ENCODE measurements at regions not wholly inside any gene's neighbourhood (a gene's known extent, or its start where the extent isn't known, plus 50 kb on each side); places are given as distances from the start of the nearest gene placed in this dataset.

DNA sequence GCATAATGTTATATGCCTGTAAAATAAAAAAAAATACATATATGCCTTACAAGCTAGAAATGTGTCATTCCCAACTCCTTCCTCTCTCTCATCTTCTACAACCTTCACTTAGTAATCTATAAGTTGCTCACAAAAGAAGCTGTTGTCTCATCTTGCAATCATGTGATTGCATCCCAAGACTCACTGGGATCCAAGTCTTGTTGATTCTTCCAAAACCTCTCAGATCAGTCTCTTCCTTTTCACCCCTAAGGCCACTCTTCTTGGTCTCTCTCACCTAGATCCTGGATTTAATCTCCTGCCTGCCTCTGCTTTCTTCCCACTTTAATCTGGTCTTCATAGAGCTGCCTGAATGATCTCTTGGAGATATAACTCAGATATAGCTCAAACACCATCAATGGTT is 261.1 kb upstream of the NR4A3 start:
- Histone ChIP-seq H3K27ac (ENCODE audit: low read depth, low read length) (no peak overlapping the region), H3K4me1 (ENCODE audit: insufficient read depth, low read length) (no peaks in the 10 kb centered on the region), H3K36me3 (ENCODE audit: insufficient read depth, low read length) (no peaks in the 10 kb centered on the region), H3K9me3 (ENCODE audit: low read length) (no peaks in the 10 kb centered on the region), H3K4me3 (ENCODE audit: low read depth in 1 of 2, low read length in 2 of 2) (no peak overlapping the region), H3K27me3 (ENCODE audit: control insufficient read depth in 1 of 2, insufficient read depth in 2 of 2, low read length in 2 of 2) (no peaks in the 10 kb centered on the region), H3K9ac (ENCODE audit: low read length) (no peak overlapping the region)

DNA sequence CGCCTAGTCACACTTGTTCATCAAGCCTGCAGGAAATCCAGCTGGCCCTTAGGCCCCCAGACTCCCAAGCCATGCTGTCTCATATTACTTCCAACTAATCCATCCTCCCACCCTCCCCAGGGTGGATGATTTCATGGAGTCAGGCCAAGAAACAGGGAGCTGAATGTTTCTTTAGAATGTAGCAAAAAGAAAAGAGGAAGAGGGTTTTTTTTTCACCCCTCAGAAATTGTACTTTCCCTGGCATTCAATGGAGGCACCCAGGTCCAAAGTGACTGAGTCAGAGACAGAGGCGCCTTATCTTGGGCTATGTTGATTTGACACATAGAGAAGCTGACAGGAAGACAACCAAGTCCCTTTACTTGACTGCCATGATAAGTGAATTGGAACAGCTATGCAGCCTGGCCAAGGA is 260.2 kb upstream of the NR4A3 start:
- Histone ChIP-seq H3K4me3 (ENCODE audit: low read depth in 1 of 2, low read length in 2 of 2) (no peak overlapping the region), H3K36me3 (ENCODE audit: insufficient read depth, low read length) (no peaks in the 10 kb centered on the region)

DNA sequence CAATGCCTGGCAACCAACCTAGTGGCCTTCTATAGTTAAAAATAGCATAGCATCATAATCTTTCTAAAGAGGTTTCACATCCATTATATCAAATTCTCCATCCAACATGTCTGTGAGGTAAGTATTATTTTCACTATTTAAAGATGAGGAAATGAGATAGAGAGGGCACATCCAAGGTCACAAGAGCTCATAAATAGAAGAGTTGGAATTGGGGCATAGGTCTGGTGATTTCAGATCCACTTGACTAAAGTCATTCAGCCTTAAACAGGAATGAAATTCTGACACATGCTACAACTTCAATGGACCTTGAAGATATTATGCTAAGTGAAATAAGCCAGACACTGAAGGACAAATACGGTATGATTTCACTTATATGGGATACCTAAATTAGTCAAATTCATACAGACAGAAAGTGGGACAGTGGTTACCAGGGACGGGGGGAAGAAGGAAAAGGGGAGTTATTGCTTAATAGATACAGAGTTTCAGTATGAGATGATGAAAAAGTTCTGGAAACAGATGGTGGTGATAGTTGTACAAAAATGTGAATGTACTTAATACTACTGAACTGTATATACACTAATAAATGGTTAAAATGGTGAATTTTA is 259.6 kb upstream of the NR4A3 start:
- Histone ChIP-seq H3K27me3 (ENCODE audit: control insufficient read depth in 1 of 2, insufficient read depth in 2 of 2, low read length in 2 of 2) (no peaks in the 10 kb centered on the region), H3K9ac (ENCODE audit: low read length) (no peak overlapping the region), H3K36me3 (ENCODE audit: insufficient read depth, low read length) (no peaks in the 10 kb centered on the region), H3K4me3 (ENCODE audit: low read depth in 1 of 2, low read length in 2 of 2) (no peak overlapping the region), H3K27ac (ENCODE audit: low read depth, low read length) (no peak overlapping the region), H3K9me3 (ENCODE audit: low read length) (no peaks in the 10 kb centered on the region), H3K4me1 (ENCODE audit: insufficient read depth, low read length) (no peaks in the 10 kb centered on the region)

More for the DNA sequence above, 260.2 kb upstream of the NR4A3 start:
- Histone ChIP-seq H3K27me3 (ENCODE audit: control insufficient read depth in 1 of 2, insufficient read depth in 2 of 2, low read length in 2 of 2) (no peaks in the 10 kb centered on the region), H3K9me3 (ENCODE audit: low read length) (no peaks in the 10 kb centered on the region), H3K9ac (ENCODE audit: low read length) (no peak overlapping the region), H3K4me1 (ENCODE audit: insufficient read depth, low read length) (no peaks in the 10 kb centered on the region), H3K27ac (ENCODE audit: low read depth, low read length) (no peak overlapping the region)

DNA sequence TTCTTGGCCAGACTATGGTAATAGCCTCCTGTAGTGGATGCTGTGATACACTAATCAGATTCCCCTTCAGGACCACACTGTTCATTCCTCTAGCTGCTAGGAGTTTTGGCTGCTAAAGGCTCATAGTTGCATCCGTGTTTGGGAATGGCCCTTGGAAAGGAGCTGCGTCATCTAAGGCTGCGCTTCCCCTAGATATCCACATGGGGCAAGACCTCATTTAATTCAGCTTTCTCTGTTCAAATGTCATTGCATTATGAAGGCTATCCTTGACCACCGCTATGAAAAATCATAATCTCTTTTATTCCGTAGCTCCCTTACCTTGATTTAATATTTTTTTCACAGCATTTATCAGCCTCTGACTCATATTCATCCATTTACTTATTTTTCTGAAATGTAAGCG is 258.3 kb upstream of the NR4A3 start:
- Histone ChIP-seq H3K27ac (ENCODE audit: low read depth, low read length) (no peak overlapping the region), H3K4me1 (ENCODE audit: insufficient read depth, low read length) (no peaks in the 10 kb centered on the region), H3K27me3 (ENCODE audit: control insufficient read depth in 1 of 2, insufficient read depth in 2 of 2, low read length in 2 of 2) (no peaks in the 10 kb centered on the region), H3K4me3 (ENCODE audit: low read depth in 1 of 2, low read length in 2 of 2) (no peak overlapping the region), H3K9ac (ENCODE audit: low read length) (no peak overlapping the region), H3K9me3 (ENCODE audit: low read length) (no peaks in the 10 kb centered on the region), H3K36me3 (ENCODE audit: insufficient read depth, low read length) (no peaks in the 10 kb centered on the region)

DNA sequence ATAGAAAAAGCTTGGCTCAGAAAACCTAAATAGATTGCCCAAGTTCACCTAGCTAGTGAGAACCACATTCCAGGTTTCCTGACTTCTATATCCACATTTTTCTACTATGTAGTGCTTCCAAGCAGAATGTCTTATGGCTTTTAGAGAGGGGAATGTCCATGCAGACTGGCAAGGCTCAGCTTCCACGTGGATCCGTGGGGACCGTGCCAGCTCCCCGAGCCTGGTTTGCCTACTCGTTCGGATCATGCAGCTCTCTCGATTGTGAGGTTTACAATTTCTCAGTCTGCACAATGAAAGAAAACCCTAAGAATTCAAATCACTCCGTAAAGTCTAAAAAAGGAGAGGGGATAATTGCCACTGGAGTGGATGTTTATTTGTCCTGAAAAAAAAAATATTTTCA is 256.5 kb upstream of the NR4A3 start:
- Histone ChIP-seq H3K36me3 (ENCODE audit: insufficient read depth, low read length) (no peaks in the 10 kb centered on the region), H3K9me3 (ENCODE audit: low read length) (no peaks in the 10 kb centered on the region), H3K4me3 (ENCODE audit: low read depth in 1 of 2, low read length in 2 of 2) (no peak overlapping the region), H3K9ac (ENCODE audit: low read length) (no peak overlapping the region), H3K27me3 (ENCODE audit: control insufficient read depth in 1 of 2, insufficient read depth in 2 of 2, low read length in 2 of 2) (no peaks in the 10 kb centered on the region), H3K27ac (ENCODE audit: low read depth, low read length) (no peak overlapping the region), H3K4me1 (ENCODE audit: insufficient read depth, low read length) (no peaks in the 10 kb centered on the region)

DNA sequence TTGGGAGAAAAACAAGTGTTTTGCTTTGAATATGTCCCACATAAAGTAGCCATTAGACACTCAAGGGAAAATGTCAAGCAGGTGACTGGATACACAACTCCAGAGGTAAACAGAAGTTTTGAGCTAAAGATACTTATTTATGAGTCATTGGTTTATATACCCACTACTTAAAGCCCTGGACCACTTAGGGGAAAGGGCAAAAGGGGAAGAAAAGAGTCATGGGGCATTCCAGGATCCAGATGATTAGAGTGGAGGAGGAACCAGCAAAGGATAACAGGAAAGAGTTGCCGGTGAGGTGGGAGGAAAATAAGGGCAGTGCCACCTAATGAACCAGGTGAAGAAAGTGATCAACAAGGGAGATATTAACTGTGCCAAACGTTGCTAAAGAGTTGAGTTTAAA is 254.2 kb upstream of the NR4A3 start:
- Histone ChIP-seq H3K9ac (ENCODE audit: low read length) (no peak overlapping the region), H3K27me3 (ENCODE audit: control insufficient read depth in 1 of 2, insufficient read depth in 2 of 2, low read length in 2 of 2) (no peaks in the 10 kb centered on the region), H3K9me3 (ENCODE audit: low read length) (no peaks in the 10 kb centered on the region)

DNA sequence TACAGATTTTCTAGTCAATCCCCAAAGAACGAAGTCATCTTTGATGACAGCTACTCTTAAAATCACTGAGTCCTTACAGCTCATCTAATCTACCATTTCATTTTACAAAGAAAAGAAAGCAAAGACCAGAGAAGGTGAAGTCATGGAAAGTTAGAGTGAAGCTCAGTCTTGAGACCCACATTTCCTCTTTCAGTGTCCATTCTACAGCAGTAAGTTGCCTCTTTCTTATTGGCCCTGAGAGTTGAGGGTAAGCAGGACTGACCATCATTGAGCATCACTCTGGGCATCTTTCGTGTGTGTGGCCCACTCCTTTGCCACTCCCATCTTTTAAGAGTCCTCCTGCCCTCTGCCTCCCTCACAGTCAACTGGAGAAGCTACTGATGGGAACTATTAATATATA is 251.8 kb upstream of the NR4A3 start:
- H3K4me1 ChIP-seq (ENCODE audit: insufficient read depth, low read length) = peaks cover 11% of the 10 kb centered on the region
- H3K27me3 ChIP-seq (ENCODE audit: control insufficient read depth in 1 of 2, insufficient read depth in 2 of 2, low read length in 2 of 2) = no peaks in the 10 kb centered on the region
- no peak overlapping the region for H3K4me3 ChIP-seq (ENCODE audit: low read depth in 1 of 2, low read length in 2 of 2)
- H3K27ac ChIP-seq (ENCODE audit: low read depth, low read length) = no peak overlapping the region
- H3K36me3 ChIP-seq (ENCODE audit: insufficient read depth, low read length) = no peaks in the 10 kb centered on the region
- no peak overlapping the region for H3K9ac ChIP-seq (ENCODE audit: low read length)
- no peaks in the 10 kb centered on the region for H3K9me3 ChIP-seq (ENCODE audit: low read length)

More for the DNA sequence above, 254.2 kb upstream of the NR4A3 start:
- no peak overlapping the region for H3K27ac ChIP-seq (ENCODE audit: low read depth, low read length)
- no peak overlapping the region for H3K4me3 ChIP-seq (ENCODE audit: low read depth in 1 of 2, low read length in 2 of 2)
- H3K36me3 ChIP-seq (ENCODE audit: insufficient read depth, low read length) = no peaks in the 10 kb centered on the region
- H3K4me1 ChIP-seq (ENCODE audit: insufficient read depth, low read length) = peaks cover 5% of the 10 kb centered on the region

DNA sequence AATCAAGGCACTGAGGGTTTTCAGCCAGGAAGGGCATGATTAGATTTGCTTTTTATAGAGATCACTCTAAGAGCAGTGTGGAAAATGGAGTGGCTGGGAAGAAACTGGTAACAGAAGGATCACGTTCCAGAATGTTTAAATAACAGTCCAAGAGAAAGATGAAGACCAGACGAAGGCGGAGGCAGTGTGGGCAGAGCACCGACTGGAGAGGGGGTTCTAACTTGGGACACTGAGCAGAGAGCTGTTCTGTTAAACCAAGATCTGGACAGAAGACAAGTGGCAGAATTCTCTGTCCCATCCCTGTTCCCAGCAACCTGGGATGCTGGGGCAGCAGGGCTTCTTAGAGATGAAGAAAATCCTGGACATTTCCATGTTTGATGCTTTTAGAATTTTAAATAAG is 249.1 kb upstream of the NR4A3 start:
- H3K4me3 ChIP-seq (ENCODE audit: low read depth in 1 of 2, low read length in 2 of 2) = no peak overlapping the region
- H3K9ac ChIP-seq (ENCODE audit: low read length) = no peak overlapping the region
- H3K4me1 ChIP-seq (ENCODE audit: insufficient read depth, low read length) = peaks cover 11% of the 10 kb centered on the region
- H3K27ac ChIP-seq (ENCODE audit: low read depth, low read length) = no peak overlapping the region
- no peaks in the 10 kb centered on the region for H3K9me3 ChIP-seq (ENCODE audit: low read length)
- no peaks in the 10 kb centered on the region for H3K27me3 ChIP-seq (ENCODE audit: control insufficient read depth in 1 of 2, insufficient read depth in 2 of 2, low read length in 2 of 2)
- H3K36me3 ChIP-seq (ENCODE audit: insufficient read depth, low read length) = no peaks in the 10 kb centered on the region

DNA sequence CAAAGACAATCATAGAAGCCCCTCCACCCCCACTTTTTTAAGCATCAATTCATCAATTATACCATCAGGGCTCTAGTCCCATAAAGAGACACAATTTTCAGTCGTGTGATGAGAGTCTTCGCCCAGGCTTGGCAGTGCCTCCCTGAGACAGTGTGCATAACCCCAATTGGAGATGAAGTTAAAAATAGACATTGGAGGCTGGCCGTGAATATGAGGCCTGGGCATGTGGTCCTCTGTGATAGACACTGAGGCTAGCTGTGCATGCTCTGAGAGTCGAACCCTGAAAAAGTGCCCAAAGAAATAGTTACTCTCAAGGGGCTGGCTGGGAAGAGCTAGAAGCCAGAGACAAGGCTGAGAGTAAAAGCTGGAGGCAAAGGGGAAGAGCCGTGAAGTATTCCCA is 248.6 kb upstream of the NR4A3 start:
- Histone ChIP-seq H3K36me3 (ENCODE audit: insufficient read depth, low read length) (no peaks in the 10 kb centered on the region), H3K27me3 (ENCODE audit: control insufficient read depth in 1 of 2, insufficient read depth in 2 of 2, low read length in 2 of 2) (no peaks in the 10 kb centered on the region), H3K9ac (ENCODE audit: low read length) (no peak overlapping the region), H3K4me1 (ENCODE audit: insufficient read depth, low read length) (peaks cover 11% of the 10 kb centered on the region), H3K4me3 (ENCODE audit: low read depth in 1 of 2, low read length in 2 of 2) (no peak overlapping the region), H3K27ac (ENCODE audit: low read depth, low read length) (no peak overlapping the region), H3K9me3 (ENCODE audit: low read length) (no peaks in the 10 kb centered on the region)

DNA sequence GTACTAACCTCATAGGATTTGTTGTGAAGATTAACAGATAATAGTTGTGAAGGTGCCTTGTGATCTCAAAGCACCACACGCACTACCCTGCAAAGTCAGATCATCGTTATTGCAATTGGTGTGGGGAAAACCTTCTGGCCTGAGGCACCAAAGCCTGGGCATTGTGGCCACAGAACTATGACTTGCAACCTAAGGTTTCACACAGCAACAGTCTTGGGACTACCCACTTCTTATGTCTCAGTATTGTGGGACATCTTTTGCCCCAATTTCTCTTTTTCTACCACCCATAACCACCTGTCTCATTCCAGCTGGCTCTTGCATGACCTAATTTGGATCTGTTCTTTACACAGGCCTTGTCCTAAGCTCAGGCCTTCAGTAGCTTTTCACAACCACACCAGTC is 247.8 kb upstream of the NR4A3 start:
- Histone ChIP-seq H3K9ac (ENCODE audit: low read length) (no peak overlapping the region), H3K4me1 (ENCODE audit: insufficient read depth, low read length) (peaks cover 11% of the 10 kb centered on the region), H3K27ac (ENCODE audit: low read depth, low read length) (no peak overlapping the region), H3K4me3 (ENCODE audit: low read depth in 1 of 2, low read length in 2 of 2) (no peak overlapping the region), H3K27me3 (ENCODE audit: control insufficient read depth in 1 of 2, insufficient read depth in 2 of 2, low read length in 2 of 2) (no peaks in the 10 kb centered on the region), H3K9me3 (ENCODE audit: low read length) (no peaks in the 10 kb centered on the region), H3K36me3 (ENCODE audit: insufficient read depth, low read length) (no peaks in the 10 kb centered on the region)

DNA sequence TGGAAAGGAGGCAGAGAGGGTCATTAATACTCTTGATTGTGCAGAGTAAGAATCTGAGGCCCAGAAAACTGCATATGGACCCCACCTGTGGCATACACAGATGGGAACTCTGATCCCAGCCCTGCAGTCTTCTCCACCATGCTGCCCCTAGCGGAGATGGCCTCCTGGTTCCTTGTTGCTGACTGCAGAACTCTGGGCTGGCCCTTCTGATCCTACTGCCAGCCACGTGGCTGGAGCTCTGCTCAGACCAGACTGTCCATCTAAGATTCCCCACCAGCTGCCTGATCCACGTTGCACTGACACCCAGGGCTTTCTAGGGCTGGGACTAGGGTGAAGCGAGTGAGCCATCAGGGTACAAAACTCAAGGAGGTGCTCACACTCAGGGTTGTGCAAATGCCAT is 245.7 kb upstream of the NR4A3 start:
- Histone ChIP-seq H3K9me3 (ENCODE audit: low read length) (no peaks in the 10 kb centered on the region), H3K4me1 (ENCODE audit: insufficient read depth, low read length) (peaks cover 11% of the 10 kb centered on the region), H3K36me3 (ENCODE audit: insufficient read depth, low read length) (no peaks in the 10 kb centered on the region), H3K4me3 (ENCODE audit: low read depth in 1 of 2, low read length in 2 of 2) (no peak overlapping the region), H3K9ac (ENCODE audit: low read length) (no peak overlapping the region), H3K27ac (ENCODE audit: low read depth, low read length) (no peak overlapping the region), H3K27me3 (ENCODE audit: control insufficient read depth in 1 of 2, insufficient read depth in 2 of 2, low read length in 2 of 2) (no peaks in the 10 kb centered on the region)

DNA sequence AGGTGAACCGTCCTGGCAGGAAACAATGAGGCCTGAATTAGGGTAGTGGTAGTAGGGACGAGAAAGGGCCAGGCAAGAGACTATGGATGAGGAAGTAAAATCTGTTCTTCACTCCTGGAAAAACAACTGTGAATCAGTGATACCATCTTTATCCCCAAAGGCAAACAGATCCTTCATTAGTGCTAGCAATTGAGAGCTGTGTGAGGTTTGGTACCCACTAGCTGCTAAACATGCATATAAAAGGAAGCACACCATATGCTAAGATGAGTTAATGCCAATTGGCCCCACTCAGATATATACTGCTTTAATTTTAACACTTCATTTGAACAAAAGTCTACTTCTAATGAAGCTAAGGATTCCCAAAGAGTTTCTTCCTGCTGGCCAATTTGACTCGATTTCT is 244.8 kb upstream of the NR4A3 start:
- no peaks in the 10 kb centered on the region for H3K27me3 ChIP-seq (ENCODE audit: control insufficient read depth in 1 of 2, insufficient read depth in 2 of 2, low read length in 2 of 2)
- no peak overlapping the region for H3K4me3 ChIP-seq (ENCODE audit: low read depth in 1 of 2, low read length in 2 of 2)
- no peaks in the 10 kb centered on the region for H3K36me3 ChIP-seq (ENCODE audit: insufficient read depth, low read length)
- H3K4me1 ChIP-seq (ENCODE audit: insufficient read depth, low read length) = peaks cover 11% of the 10 kb centered on the region
- H3K27ac ChIP-seq (ENCODE audit: low read depth, low read length) = no peak overlapping the region
- no peak overlapping the region for H3K9ac ChIP-seq (ENCODE audit: low read length)
- no peaks in the 10 kb centered on the region for H3K9me3 ChIP-seq (ENCODE audit: low read length)

Data from muscle layer of colon (tissue), 2 donors.